ENCODE measurements at regions not wholly inside any gene's neighbourhood (a gene's known extent, or its start where the extent isn't known, plus 50 kb on each side); places are given as distances from the start of the nearest gene placed in this dataset.

DNA sequence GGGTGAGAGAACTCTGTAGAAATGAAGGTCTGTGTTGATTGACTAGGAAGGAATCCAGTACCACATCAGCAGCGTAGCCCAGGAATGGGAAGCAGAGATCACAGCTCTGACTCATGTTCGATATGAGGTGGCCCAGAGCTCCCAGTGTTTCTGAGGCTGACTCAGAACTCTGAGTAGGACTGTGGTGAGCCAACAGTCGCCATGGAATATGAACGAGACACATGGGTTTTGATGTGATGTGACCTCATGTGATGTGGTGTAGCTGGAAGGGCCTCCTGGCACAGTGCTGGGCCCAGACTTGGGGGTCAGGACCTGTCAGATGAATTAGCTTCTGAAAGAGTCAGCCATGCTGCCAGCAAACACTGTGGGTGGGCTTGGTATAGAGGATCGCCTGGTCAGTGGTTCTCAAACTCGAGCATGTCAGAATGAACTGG lies 237.0 kb downstream of the MRPL39 start:
- in situ Hi-C loops (cut with HindIII; ENCODE audit: low sequenced_read_pairs) = no loop called here
- DNase-seq (ENCODE audit: low read depth) = peak; percentile 96
- TF ChIP-seq, protein P1, sequence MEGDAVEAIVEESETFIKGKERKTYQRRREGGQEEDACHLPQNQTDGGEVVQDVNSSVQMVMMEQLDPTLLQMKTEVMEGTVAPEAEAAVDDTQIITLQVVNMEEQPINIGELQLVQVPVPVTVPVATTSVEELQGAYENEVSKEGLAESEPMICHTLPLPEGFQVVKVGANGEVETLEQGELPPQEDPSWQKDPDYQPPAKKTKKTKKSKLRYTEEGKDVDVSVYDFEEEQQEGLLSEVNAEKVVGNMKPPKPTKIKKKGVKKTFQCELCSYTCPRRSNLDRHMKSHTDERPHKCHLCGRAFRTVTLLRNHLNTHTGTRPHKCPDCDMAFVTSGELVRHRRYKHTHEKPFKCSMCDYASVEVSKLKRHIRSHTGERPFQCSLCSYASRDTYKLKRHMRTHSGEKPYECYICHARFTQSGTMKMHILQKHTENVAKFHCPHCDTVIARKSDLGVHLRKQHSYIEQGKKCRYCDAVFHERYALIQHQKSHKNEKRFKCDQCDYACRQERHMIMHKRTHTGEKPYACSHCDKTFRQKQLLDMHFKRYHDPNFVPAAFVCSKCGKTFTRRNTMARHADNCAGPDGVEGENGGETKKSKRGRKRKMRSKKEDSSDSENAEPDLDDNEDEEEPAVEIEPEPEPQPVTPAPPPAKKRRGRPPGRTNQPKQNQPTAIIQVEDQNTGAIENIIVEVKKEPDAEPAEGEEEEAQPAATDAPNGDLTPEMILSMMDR (IDR thresholded peaks at IDR 0.05; ENCODE audit: low read depth, low read length, missing control alignments) = no peak
- no peak overlapping the region for H3K4me3 ChIP-seq (ENCODE audit: low read depth, low read length)

DNA sequence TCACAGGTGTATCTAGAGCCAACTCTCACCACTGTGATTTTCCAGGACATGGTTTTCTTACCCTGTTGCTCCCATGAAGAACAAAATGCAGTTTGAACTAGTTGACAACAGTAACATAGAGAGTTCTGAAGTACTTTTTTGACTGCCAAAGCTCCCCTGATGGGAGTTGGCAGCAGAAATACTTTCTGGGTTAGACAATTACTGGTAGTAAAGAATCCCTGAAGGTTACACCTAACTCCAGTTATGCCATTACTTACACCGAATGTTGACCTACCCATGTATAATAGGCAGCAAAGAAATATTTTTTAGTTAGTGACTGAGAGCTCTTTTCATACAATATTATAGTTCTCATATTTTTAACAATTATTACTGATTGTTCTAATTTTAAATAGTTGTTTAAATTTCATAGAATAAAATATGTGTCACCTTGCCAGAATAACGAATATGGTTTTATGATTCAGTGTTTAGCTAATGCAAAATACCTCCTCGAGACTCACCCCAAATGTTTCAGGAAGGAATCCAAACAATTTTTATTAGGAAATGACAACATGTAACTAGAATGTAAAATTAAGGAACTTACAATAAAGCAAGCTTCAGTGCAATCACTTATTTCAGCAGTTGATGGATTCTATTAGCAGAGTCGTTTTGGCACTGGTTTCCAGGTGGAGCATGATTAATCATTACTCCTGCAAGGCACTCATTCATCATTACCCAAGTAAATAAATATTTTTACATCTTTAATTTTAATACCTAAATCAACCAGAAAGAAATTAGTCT lies 237.6 kb downstream of the MRPL39 start:
- TF ChIP-seq, protein P1 (IDR thresholded peaks at IDR 0.05; ENCODE audit: low read depth, low read length, missing control alignments) = no peak
- H3K4me3 ChIP-seq (ENCODE audit: low read depth, low read length) = no peak overlapping the region
- peak; percentile 40 for DNase-seq (ENCODE audit: low read depth)
- in situ Hi-C loops (cut with HindIII; ENCODE audit: low sequenced_read_pairs) = no loop called here

DNA sequence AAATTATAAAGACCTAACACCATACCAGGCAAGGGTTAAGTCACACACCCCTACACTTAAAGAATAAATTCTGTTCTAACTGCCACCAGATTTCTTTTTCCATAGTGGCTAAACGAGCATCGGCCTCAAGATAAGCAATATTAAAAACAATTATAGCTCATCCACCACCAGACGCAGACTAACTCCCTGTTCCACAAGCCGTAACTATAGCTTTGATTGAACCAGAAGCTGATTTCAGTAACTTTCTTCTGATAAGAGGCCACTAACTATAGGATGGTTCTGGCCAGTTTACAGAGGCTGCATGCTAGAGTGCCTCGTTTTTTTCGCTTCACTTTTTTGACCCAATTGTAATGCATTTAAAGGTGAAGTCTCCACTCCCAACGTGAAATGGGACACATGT lies 238.8 kb downstream of the MRPL39 start:
- H3K4me3 ChIP-seq (ENCODE audit: low read depth, low read length) = no peak overlapping the region
- TF ChIP-seq, protein P1 (IDR thresholded peaks at IDR 0.05; ENCODE audit: low read depth, low read length, missing control alignments) = no peak
- in situ Hi-C loops (cut with HindIII; ENCODE audit: low sequenced_read_pairs) = no loop called here
- no peak for DNase-seq (ENCODE audit: low read depth)

DNA sequence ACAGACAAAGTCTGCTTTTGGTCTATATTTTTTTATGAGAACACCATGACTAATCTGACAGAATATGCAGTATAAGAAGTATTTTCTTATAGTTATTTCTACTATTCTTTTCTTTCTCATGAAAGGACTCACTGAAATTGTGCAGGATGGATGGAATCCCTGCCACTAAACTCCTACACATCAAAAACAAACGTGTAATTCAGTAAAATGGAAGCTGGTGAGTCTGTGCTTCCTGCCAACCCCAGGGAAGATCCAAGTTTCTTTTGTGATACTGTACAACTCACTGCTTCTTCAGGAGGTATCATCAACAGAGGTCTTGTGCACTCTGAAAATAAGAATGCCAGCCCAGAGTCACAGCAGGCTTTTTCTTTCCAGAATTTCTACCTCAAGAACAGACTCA lies 241.2 kb downstream of the MRPL39 start:
- DNase-seq (ENCODE audit: low read depth) = no peak
- no peak overlapping the region for H3K4me3 ChIP-seq (ENCODE audit: low read depth, low read length)
- TF ChIP-seq, protein P1 (IDR thresholded peaks at IDR 0.05; ENCODE audit: low read depth, low read length, missing control alignments) = no peak
- in situ Hi-C loops (cut with HindIII; ENCODE audit: low sequenced_read_pairs) = no loop called here

DNA sequence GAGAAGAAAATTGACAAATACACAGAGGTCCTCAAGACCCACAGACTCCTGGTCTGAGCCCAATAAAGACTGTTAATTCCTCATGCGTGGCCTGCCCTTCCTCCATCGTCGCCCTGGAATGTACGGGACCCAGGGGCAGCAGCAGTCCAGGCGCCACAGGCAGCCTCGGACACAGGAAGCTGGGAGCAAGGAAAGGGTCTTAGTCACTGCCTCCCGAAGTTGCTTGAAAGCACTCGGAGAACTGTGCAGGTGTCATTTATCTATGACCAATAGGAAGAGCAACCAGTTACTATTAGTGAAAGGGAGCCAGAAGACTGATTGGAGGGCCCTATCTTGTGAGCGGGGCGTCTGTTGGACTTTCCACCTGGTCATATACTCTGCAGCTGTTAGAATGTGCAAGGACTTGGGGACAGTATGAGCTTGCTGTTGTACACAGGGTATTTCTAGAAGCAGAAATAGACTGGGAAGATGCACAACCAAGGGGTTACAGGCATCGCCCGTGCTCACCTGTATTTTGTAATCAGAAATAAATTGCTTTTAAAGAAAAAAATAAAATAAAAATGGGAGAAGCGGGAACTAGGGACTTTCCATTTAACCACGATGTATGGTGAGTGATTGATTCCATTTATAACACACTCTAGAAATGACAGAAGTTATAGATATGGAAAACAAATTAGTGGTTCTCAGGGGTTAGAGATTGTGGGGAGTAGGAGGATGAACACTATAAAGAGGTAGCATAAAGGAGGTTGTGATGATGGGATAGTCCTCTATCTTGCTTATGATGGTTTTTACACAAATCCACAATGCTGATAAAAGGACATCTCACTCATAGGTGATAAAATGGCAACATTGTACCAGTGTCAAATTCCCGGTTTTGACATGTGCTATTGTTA lies 244.7 kb downstream of the MRPL39 start:
- DNase-seq (ENCODE audit: low read depth) = no peak
- in situ Hi-C loops (cut with HindIII; ENCODE audit: low sequenced_read_pairs) = no loop called here
- no peak overlapping the region for H3K4me3 ChIP-seq (ENCODE audit: low read depth, low read length)
- TF ChIP-seq, protein P1 (IDR thresholded peaks at IDR 0.05; ENCODE audit: low read depth, low read length, missing control alignments) = no peak

DNA sequence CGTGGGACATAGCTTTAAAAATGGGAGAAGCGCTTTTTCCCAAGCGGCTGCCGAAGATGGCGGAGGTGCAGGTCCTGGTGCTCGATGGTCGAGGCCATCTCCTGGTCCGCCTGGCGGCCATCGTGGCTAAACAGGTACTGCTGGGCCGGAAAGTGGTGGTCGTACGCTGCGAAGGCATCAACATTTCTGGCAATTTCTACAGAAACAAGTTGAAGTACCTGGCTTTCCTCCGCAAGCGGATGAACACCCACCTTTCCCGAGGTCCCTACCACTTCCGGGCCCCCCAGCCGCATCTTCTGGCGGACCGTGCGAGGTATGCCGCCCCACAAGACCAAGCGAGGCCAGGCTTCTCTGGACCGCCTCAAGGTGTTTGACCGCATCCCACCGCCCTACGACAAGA lies 245.5 kb downstream of the MRPL39 start:
- in situ Hi-C loops (cut with HindIII; ENCODE audit: low sequenced_read_pairs) = no loop called here
- TF ChIP-seq, protein P1 (IDR thresholded peaks at IDR 0.05; ENCODE audit: low read depth, low read length, missing control alignments) = no peak
- no peak overlapping the region for H3K4me3 ChIP-seq (ENCODE audit: low read depth, low read length)
- DNase-seq (ENCODE audit: low read depth) = no peak
